Fibroblast of lung (primary cell): ENCODE measurements at regions not wholly inside any gene's neighbourhood (a gene's known extent, or its start where the extent isn't known, plus 50 kb on each side); places are given as distances from the start of the nearest gene placed in this dataset.

Experiments used
- DNase-seq, 2 donors: peaks; one replicate each; pipeline versions ENCODE4 v3.0.0 to v3.0.0-alpha.2; 2010; ENCODE audit warnings: low read depth in 2 of 2
- H2AFZ ChIP-seq: 2 replicates; pipeline ENCODE4 v1.5.1; 2012; ENCODE audit warnings: low read length, control low read depth, inconsistent platforms
- H3K27ac ChIP-seq: 2 replicates; pipeline ENCODE4 v1.5.1; 2011; ENCODE audit warnings: low read length, control low read depth; ENCODE audit not compliant: insufficient read depth
- H3K27me3 ChIP-seq: 2 replicates; pipeline ENCODE4 v1.5.1; 2011; ENCODE audit warnings: mild to moderate bottlenecking, low read length; ENCODE audit not compliant: control insufficient read depth, insufficient read depth
- H3K36me3 ChIP-seq: 2 replicates; pipeline ENCODE4 v1.5.1; 2011; ENCODE audit warnings: low read length; ENCODE audit not compliant: control insufficient read depth, insufficient read depth
- H3K4me1 ChIP-seq: 2 replicates; pipeline ENCODE4 v1.5.1; 2011; ENCODE audit warnings: low read length; ENCODE audit not compliant: control insufficient read depth, insufficient read depth; ENCODE audit errors: extremely low read depth
- H3K4me2 ChIP-seq: 2 replicates; pipeline ENCODE4 v1.5.1; 2011; ENCODE audit warnings: low read length, control low read depth; ENCODE audit not compliant: insufficient read depth; ENCODE audit errors: extremely low read depth
- H3K4me3 ChIP-seq, 4 experiments: fragments of 200-600 bp in 1 of 4; sonication (generic) in 1 of 4; replicated peaks in 1 of 4; 2 replicates each; pipeline ENCODE4 v1.5.1; 2011 to 2016; ENCODE audit warnings: low read length in 4 of 4, low read depth in 3 of 4, mild to moderate bottlenecking in 3 of 4, control low read depth in 2 of 4, inconsistent platforms in 1 of 4, mixed read lengths in 1 of 4; ENCODE audit not compliant: insufficient read depth in 1 of 4; ENCODE audit errors: control extremely low read depth in 1 of 4
- H3K79me2 ChIP-seq: 2 replicates; pipeline ENCODE4 v1.5.1; 2012; ENCODE audit warnings: mild to moderate bottlenecking, low read length, inconsistent platforms; ENCODE audit not compliant: control insufficient read depth, insufficient read depth
- H3K9ac ChIP-seq: 2 replicates; pipeline ENCODE4 v1.5.1; 2011; ENCODE audit warnings: mild to moderate bottlenecking, low read length, control low read depth; ENCODE audit not compliant: insufficient read depth
- H3K9me3 ChIP-seq: 2 replicates; pipeline ENCODE4 v1.5.1; 2012; ENCODE audit warnings: low read depth, low read length; ENCODE audit not compliant: control insufficient read depth, insufficient read depth
- H4K20me1 ChIP-seq: 2 replicates; pipeline ENCODE4 v1.5.1; 2011; ENCODE audit warnings: low read length; ENCODE audit not compliant: control insufficient read depth, insufficient read depth; ENCODE audit errors: extremely low read depth
- CTCF ChIP-seq, 2 donors: IDR thresholded peaks in 1 of 2; conservative IDR thresholded peaks in 1 of 2; 1 replicate in 1 of 2; 2 replicates in 1 of 2; pipeline ENCODE4 v1.5.1; 2011 to 2012; ENCODE audit warnings: low read length in 2 of 2, control low read depth in 1 of 2, inconsistent platforms in 1 of 2, low read depth in 1 of 2, mild to moderate bottlenecking in 1 of 2
- EZH2 ChIP-seq: IDR thresholded peaks from 2 replicates; pipeline ENCODE4 v1.5.1; 2012; ENCODE audit warnings: low read length, control low read depth, mild to moderate bottlenecking; ENCODE audit errors: missing control alignments

GRCh38 chr4:36640876-36641275, 359.5 kb downstream of the DTHD1 start:
- no peak for TF ChIP-seq EZH2
- no peak for TF ChIP-seq CTCF (conservative IDR thresholded peaks at IDR 0.05 in 1 of 2, IDR thresholded peaks at IDR 0.05 in 1 of 2; ENCODE audit: low read depth in 1 of 2, low read length in 2 of 2)
- H3K9ac ChIP-seq = no peak overlapping the region

GRCh38 chr4:36651253-36651652, 369.8 kb downstream of the DTHD1 start:
- no peaks in the 10 kb centered on the region for H3K36me3 ChIP-seq

More at GRCh38 chr4:36640876-36641275, 359.5 kb downstream of the DTHD1 start:
- H3K4me1 ChIP-seq = no peaks in the 10 kb centered on the region
- H3K27me3 ChIP-seq = no peaks in the 10 kb centered on the region
- H3K36me3 ChIP-seq = no peaks in the 10 kb centered on the region
- no peak overlapping the region for H3K4me2 ChIP-seq
- DNase-seq = no peak
- H3K27ac ChIP-seq = no peak overlapping the region
- no peaks in the 10 kb centered on the region for H3K79me2 ChIP-seq
- no peak overlapping the region for H3K4me3 ChIP-seq
- H4K20me1 ChIP-seq = no peaks in the 10 kb centered on the region
- no peaks in the 10 kb centered on the region for H3K9me3 ChIP-seq
- H2AFZ ChIP-seq = no peak overlapping the region

GRCh38 chr4:36652857-36653256, 371.4 kb downstream of the DTHD1 start:
- no peak overlapping the region for H3K9ac ChIP-seq
- H3K4me3 ChIP-seq = no peak overlapping the region
- TF ChIP-seq CTCF (conservative IDR thresholded peaks at IDR 0.05 in 1 of 2, IDR thresholded peaks at IDR 0.05 in 1 of 2; ENCODE audit: low read depth in 1 of 2, low read length in 2 of 2) (no peak), EZH2 (no peak)
- no peaks in the 10 kb centered on the region for H3K9me3 ChIP-seq
- no peaks in the 10 kb centered on the region for H3K4me1 ChIP-seq
- no peaks in the 10 kb centered on the region for H3K36me3 ChIP-seq
- no peak for DNase-seq
- no peaks in the 10 kb centered on the region for H3K27me3 ChIP-seq
- no peak overlapping the region for H2AFZ ChIP-seq
- H4K20me1 ChIP-seq = no peaks in the 10 kb centered on the region
- H3K27ac ChIP-seq = no peak overlapping the region
- no peaks in the 10 kb centered on the region for H3K79me2 ChIP-seq
- no peak overlapping the region for H3K4me2 ChIP-seq

More at GRCh38 chr4:36651253-36651652, 369.8 kb downstream of the DTHD1 start:
- no peak for DNase-seq
- Histone ChIP-seq H3K4me1 (no peaks in the 10 kb centered on the region), H3K4me2 (no peak overlapping the region), H3K9me3 (no peaks in the 10 kb centered on the region), H4K20me1 (no peaks in the 10 kb centered on the region), H3K27ac (no peak overlapping the region), H3K4me3 (no peak overlapping the region), H2AFZ (no peak overlapping the region), H3K9ac (no peak overlapping the region), H3K79me2 (no peaks in the 10 kb centered on the region), H3K27me3 (no peaks in the 10 kb centered on the region)
- no peak for TF ChIP-seq CTCF (conservative IDR thresholded peaks at IDR 0.05 in 1 of 2, IDR thresholded peaks at IDR 0.05 in 1 of 2; ENCODE audit: low read depth in 1 of 2, low read length in 2 of 2)
